ENCODE measurements at regions not wholly inside any gene's neighbourhood (a gene's known extent, or its start where the extent isn't known, plus 50 kb on each side); places are given as distances from the start of the nearest gene placed in this dataset.

GRCh38 chrX:145549496-145549895 is 268.1 kb upstream of the SLITRK2 start:
- FAIRE-seq: no peak
- no peak overlapping the region for H3K4me3 ChIP-seq
- H3K9me3 ChIP-seq (replicated peaks; ENCODE audit: control insufficient read depth, insufficient read depth, low read depth, low read length): no peaks in the 10 kb centered on the region
- H3K9me1 ChIP-seq (ENCODE audit: control insufficient read depth, insufficient read depth, low read length): no peaks in the 10 kb centered on the region
- POLR2A ChIA-PET: no interaction called here
- CTCF ChIA-PET (ENCODE audit: low intra/inter-chr PET ratio): no interaction called here
- no peak for ATAC-seq
- no peak overlapping the region for H2AFZ ChIP-seq (ENCODE audit: low read depth, low read length)
- no peaks in the 10 kb centered on the region for H3K27me3 ChIP-seq (ENCODE audit: control insufficient read depth in 2 of 2, insufficient read depth in 2 of 2, low read length in 2 of 2)
- in situ Hi-C loops (cut with MboI): no loop called here
- H3K36me3 ChIP-seq (ENCODE audit: control insufficient read depth, insufficient read depth, low read length): no peaks in the 10 kb centered on the region
- TF ChIP-seq THRA (IDR thresholded peaks at IDR 0.05): no peak
- TF ChIP-seq PYGO2 (tag; IDR thresholded peaks at IDR 0.05): no peak
- TF ChIP-seq PHF20 (IDR thresholded peaks at IDR 0.05; ENCODE audit: partially characterized antibody): no peak
- TF ChIP-seq CREB5 (CRISPR knock-in tag; IDR thresholded peaks at IDR 0.05): no peak
- TF ChIP-seq XRCC3 (IDR thresholded peaks at IDR 0.05): no peak
- TF ChIP-seq CUX1 (CRISPR knock-in tag; IDR thresholded peaks at IDR 0.05): no peak
- TF ChIP-seq FOXO4 (CRISPR knock-in tag; IDR thresholded peaks at IDR 0.05): no peak
- no peak for TF ChIP-seq MAFF (IDR thresholded peaks at IDR 0.05; ENCODE audit: low read length)
- no peak for TF ChIP-seq ZNF165 (CRISPR knock-in tag; IDR thresholded peaks at IDR 0.05; ENCODE audit: borderline replicate concordance)
- H3K4me2 ChIP-seq (ENCODE audit: insufficient read depth, low read length): no peak overlapping the region
- H3K27ac ChIP-seq (ENCODE audit: extremely low read depth, low read depth, low read length): no peak overlapping the region
- WGBS (ENCODE audit: insufficient coverage, low coverage, missing lambda C conversion rate): 0% methylated on average over 3 of the region's 3 CpGs
- H4K20me1 ChIP-seq (replicated peaks; ENCODE audit: control insufficient read depth, insufficient read depth, low read length): no peaks in the 10 kb centered on the region
- H3K4me1 ChIP-seq (replicated peaks in 1 of 2; ENCODE audit: control insufficient read depth in 2 of 2, insufficient read depth in 2 of 2, low read length in 2 of 2): no peaks in the 10 kb centered on the region
- no peak overlapping the region for H3K9ac ChIP-seq (ENCODE audit: insufficient read depth in 1 of 2, low read depth in 2 of 2, low read length in 2 of 2)
- intact Hi-C loops (cut with micrococcal nuclease): no loop called here
- DNase-seq (ENCODE audit: extremely low read depth in 1 of 4, low spot score in 3 of 4): no peak
- H3K79me2 ChIP-seq (ENCODE audit: control insufficient read depth, insufficient read depth, low read length): no peaks in the 10 kb centered on the region
- BruUV-seq (replicated peaks): no TSS peak
